ENCODE measurements at regions not wholly inside any gene's neighbourhood (a gene's known extent, or its start where the extent isn't known, plus 50 kb on each side); places are given as distances from the start of the nearest gene placed in this dataset.

DNA sequence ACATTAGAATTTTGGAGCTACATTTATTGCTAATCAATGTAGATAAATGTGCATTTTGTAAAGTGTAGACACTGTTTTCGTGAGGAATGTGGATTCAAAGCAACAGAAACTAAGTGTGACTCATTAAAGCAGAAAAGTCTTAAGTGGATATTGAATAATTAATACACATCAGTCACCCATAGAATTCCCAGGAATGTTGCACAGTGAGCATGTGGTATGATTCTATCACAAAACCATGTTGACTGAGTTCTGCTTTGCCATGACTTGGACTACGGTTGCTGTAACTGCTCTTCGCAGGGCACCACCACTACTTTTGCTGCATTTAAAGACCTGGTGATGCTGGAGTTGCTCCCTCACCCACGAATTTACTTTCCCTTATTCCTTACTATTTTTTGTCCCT is 471.8 kb downstream of the KCNT2 start:
- DNase-seq: no peak
- no peak for ATAC-seq
- H3K4me3 Mint-ChIP-seq: no peak overlapping the region
- no peaks in the 10 kb centered on the region for H3K4me1 Mint-ChIP-seq (ENCODE audit: low read depth)
- no peaks in the 10 kb centered on the region for H3K36me3 Mint-ChIP-seq (ENCODE audit: low read depth)
- no peaks in the 10 kb centered on the region for H3K27me3 Mint-ChIP-seq
- TF ChIP-seq, protein P1, sequence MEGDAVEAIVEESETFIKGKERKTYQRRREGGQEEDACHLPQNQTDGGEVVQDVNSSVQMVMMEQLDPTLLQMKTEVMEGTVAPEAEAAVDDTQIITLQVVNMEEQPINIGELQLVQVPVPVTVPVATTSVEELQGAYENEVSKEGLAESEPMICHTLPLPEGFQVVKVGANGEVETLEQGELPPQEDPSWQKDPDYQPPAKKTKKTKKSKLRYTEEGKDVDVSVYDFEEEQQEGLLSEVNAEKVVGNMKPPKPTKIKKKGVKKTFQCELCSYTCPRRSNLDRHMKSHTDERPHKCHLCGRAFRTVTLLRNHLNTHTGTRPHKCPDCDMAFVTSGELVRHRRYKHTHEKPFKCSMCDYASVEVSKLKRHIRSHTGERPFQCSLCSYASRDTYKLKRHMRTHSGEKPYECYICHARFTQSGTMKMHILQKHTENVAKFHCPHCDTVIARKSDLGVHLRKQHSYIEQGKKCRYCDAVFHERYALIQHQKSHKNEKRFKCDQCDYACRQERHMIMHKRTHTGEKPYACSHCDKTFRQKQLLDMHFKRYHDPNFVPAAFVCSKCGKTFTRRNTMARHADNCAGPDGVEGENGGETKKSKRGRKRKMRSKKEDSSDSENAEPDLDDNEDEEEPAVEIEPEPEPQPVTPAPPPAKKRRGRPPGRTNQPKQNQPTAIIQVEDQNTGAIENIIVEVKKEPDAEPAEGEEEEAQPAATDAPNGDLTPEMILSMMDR (IDR thresholded peaks at IDR 0.05): no peak
- intact Hi-C loops (cut with micrococcal nuclease): no loop called here
- H3K9me3 Mint-ChIP-seq: no peaks in the 10 kb centered on the region
- ChIA-PET POLR2A (no interaction called here), CTCF (no interaction called here)
- H3K27ac Mint-ChIP-seq: no peak overlapping the region

DNA sequence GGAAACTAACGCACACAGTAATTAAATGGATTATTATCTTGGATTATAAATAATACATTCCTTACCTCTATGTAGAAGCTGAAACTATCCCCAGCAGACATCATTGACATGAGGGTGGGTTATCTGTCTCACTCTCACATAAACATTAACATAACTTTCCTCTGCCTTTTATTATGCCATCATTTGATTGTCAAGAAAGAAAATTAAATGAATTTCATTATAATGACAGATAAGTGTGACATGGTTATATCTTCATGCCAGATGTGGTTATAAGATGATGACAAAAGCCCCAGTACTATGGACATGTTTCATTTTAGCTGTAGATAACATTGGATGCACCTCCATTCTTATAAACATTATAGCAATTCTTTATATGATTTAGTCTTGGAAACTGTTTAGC is 476.5 kb downstream of the KCNT2 start:
- H3K9me3 Mint-ChIP-seq: no peaks in the 10 kb centered on the region
- no peak for DNase-seq
- no peak overlapping the region for H3K4me3 Mint-ChIP-seq
- TF ChIP-seq, protein P1 (IDR thresholded peaks at IDR 0.05): no peak
- H3K36me3 Mint-ChIP-seq (ENCODE audit: low read depth): no peaks in the 10 kb centered on the region
- POLR2A ChIA-PET: no interaction called here
- no peaks in the 10 kb centered on the region for H3K4me1 Mint-ChIP-seq (ENCODE audit: low read depth)
- H3K27ac Mint-ChIP-seq: no peak overlapping the region
- intact Hi-C loops (cut with micrococcal nuclease): no loop called here
- no peak for ATAC-seq
- H3K27me3 Mint-ChIP-seq: no peaks in the 10 kb centered on the region
- CTCF ChIA-PET: no interaction called here

DNA sequence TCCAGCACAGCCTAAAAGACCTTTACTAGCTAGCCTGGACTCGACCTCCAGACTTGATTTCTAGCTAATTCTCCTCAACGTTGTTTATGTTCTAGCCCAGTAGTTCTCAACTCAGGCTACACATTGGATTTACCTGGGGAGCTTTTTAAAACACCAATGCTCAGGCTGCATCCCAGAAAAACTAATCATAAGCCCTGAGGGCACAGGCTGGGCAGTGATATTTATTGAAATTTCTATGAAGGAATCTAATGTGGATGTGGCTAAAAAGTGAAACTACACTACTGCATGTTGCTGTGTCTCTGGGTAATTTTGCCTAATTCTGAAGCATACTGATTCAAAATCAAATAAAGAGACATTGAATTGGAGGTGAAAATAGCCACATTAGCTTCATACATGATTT is 479.4 kb downstream of the KCNT2 start:
- CTCF ChIA-PET: no interaction called here
- Mint-ChIP-seq H3K9me3 (no peaks in the 10 kb centered on the region), H3K36me3 (ENCODE audit: low read depth) (no peaks in the 10 kb centered on the region), H3K4me1 (ENCODE audit: low read depth) (no peaks in the 10 kb centered on the region), H3K27me3 (no peaks in the 10 kb centered on the region), H3K4me3 (no peak overlapping the region), H3K27ac (no peak overlapping the region)
- no peak for ATAC-seq
- POLR2A ChIA-PET: no interaction called here
- no peak for DNase-seq
- TF ChIP-seq, protein P1 (IDR thresholded peaks at IDR 0.05): no peak
- intact Hi-C loops (cut with micrococcal nuclease): no loop called here

DNA sequence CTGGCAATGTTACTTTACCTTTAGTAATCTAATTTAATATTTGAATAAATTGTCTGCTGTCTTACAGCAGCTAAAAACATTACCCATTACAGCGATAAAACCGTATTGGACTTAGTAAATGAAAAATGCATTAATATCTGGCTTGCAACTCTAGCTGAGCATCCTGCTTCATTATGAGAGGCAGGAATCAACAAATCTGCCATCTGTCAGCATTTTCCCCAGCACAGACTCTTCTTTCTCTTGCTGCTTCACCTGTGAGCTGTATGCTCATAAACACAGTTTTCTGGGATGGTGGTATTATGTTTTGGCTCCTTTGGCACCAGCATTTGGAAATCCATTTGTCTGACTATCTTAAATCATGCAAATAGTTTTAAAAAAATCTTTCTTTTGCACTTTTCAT is 487.1 kb downstream of the KCNT2 start:
- POLR2A ChIA-PET: no interaction called here
- no peak for ATAC-seq

DNA sequence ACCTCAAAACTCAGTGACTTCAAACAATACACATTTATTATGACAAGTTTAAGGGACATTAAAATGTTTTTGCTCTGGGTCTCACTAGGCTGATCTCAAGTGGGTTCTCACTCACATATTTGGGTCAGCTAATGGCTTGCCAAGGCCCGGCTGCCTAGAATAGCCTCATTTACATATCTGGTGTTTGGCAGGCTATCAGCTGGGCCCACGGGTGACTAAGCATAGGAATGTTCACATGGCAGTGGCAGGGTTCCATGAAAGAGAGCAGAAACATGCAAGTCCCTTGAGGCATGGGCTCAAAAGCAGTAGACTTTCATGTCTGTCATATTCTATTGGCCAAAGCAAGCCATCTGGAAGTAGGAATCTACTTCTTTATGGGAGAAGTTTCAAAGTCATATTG is 492.6 kb downstream of the KCNT2 start:
- CTCF ChIA-PET: no interaction called here
- intact Hi-C loops (cut with micrococcal nuclease): loop anchor here (10.0 kb wide), 1 partner anchor 61 kb away; no protein-coding TSS in a partner anchor
- H3K4me3 Mint-ChIP-seq: no peak overlapping the region
- H3K9me3 Mint-ChIP-seq: no peaks in the 10 kb centered on the region
- no peaks in the 10 kb centered on the region for H3K4me1 Mint-ChIP-seq (ENCODE audit: low read depth)
- no peaks in the 10 kb centered on the region for H3K27me3 Mint-ChIP-seq
- TF ChIP-seq, protein P1 (IDR thresholded peaks at IDR 0.05): no peak
- no peaks in the 10 kb centered on the region for H3K36me3 Mint-ChIP-seq (ENCODE audit: low read depth)
- DNase-seq (no peak), ATAC-seq (no peak)
- H3K27ac Mint-ChIP-seq: no peak overlapping the region
- POLR2A ChIA-PET: no interaction called here

More for the DNA sequence above, 487.1 kb downstream of the KCNT2 start:
- Mint-ChIP-seq H3K9me3 (no peaks in the 10 kb centered on the region), H3K4me3 (no peak overlapping the region), H3K4me1 (ENCODE audit: low read depth) (no peaks in the 10 kb centered on the region), H3K27me3 (no peaks in the 10 kb centered on the region), H3K36me3 (ENCODE audit: low read depth) (no peaks in the 10 kb centered on the region), H3K27ac (no peak overlapping the region)
- TF ChIP-seq, protein P1 (IDR thresholded peaks at IDR 0.05): no peak
- CTCF ChIA-PET: no interaction called here
- intact Hi-C loops (cut with micrococcal nuclease): no loop called here
- no peak for DNase-seq
